ENCODE measurements at regions not wholly inside any gene's neighbourhood (a gene's known extent, or its start where the extent isn't known, plus 50 kb on each side); places are given as distances from the start of the nearest gene placed in this dataset.

DNA sequence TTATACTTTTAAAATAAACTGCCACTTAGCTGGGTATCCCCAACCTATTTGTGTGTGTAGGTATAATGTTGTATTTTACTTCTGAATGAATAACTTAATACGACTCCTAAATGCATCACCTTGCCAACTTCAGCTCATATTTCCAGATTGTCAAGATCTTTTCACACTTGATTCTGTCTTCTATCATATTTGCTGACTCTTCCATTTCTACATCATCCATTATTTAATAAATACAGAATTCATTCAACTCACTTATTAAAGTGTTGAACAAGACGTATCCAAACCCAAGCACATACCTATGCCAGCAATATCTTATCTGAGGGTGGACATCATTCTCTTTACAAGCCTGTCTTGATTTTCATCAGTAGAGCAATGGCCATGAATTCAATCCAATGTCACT, 91.2 kb upstream of the FAM47C start:
- TF ChIP-seq POLR2A (IDR thresholded peaks at IDR 0.05; ENCODE audit: low read length) (no peak), GATA1 (IDR thresholded peaks at IDR 0.05; ENCODE audit: low read depth, low read length) (no peak)
